ACC112 (cell line): ENCODE measurements at regions not wholly inside any gene's neighbourhood (a gene's known extent, or its start where the extent isn't known, plus 50 kb on each side); places are given as distances from the start of the nearest gene placed in this dataset.

ENCODE experiments used
- H2AFZ ChIP-seq: fragments of 200-600 bp; sonication (generic); one replicate; pipeline ENCODE4 v1.6.0; 2017; ENCODE audit warnings: antibody characterized with exemption, low read length; ENCODE audit not compliant: unreplicated experiment
- H3K27ac ChIP-seq: fragments of 200-600 bp; sonication (generic); 2 replicates; pipeline ENCODE4 v1.5.1; 2014; ENCODE audit warnings: low read depth, mild to moderate bottlenecking, antibody characterized with exemption, low read length, moderate library complexity
- H3K27me3 ChIP-seq: fragments of 200-600 bp; sonication (generic); 2 replicates; pipeline ENCODE4 v1.6.1; 2014; ENCODE audit warnings: mild to moderate bottlenecking, antibody characterized with exemption, low read length, moderate library complexity, mixed read lengths; ENCODE audit not compliant: insufficient read depth
- H3K36me3 ChIP-seq: fragments of 200-600 bp; sonication (generic); 2 replicates; pipeline ENCODE4 v1.6.1; 2016; ENCODE audit warnings: mild to moderate bottlenecking, antibody characterized with exemption, low read length, moderate library complexity, mixed read lengths; ENCODE audit not compliant: insufficient read depth
- H3K4me1 ChIP-seq: fragments of 200-600 bp; sonication (generic); one replicate; pipeline ENCODE4 v1.6.1; 2016; ENCODE audit warnings: low read length, mixed read lengths; ENCODE audit not compliant: insufficient read depth, unreplicated experiment, control insufficient read depth
- H3K4me3 ChIP-seq: fragments of 200-600 bp; sonication (generic); 2 replicates; pipeline ENCODE4 v1.5.1; 2014; ENCODE audit warnings: mild to moderate bottlenecking, low read depth, low read length
- H3K79me2 ChIP-seq: fragments of 200-600 bp; sonication (generic); one replicate; pipeline ENCODE4 v1.6.0; 2016; ENCODE audit warnings: low read length; ENCODE audit not compliant: control insufficient read depth, unreplicated experiment, insufficient read depth

- H3K27me3 ChIP-seq = no peaks in the 10 kb centered on the region
- H3K36me3 ChIP-seq = no peaks in the 10 kb centered on the region
- peaks cover 7% of the 10 kb centered on the region for H3K4me1 ChIP-seq
- peak overlapping the region; percentile 95 for H2AFZ ChIP-seq
- no peaks in the 10 kb centered on the region for H3K79me2 ChIP-seq
- H3K4me3 ChIP-seq = no peak overlapping the region
- peak overlapping the region; percentile 85 for H3K27ac ChIP-seq
Observed at GRCh38 chr3:106114220-106114619, 245.4 kb upstream of the CBLB start.

GRCh38 chr3:106114848-106115247 is 246.0 kb upstream of the CBLB start:
- peaks cover 13% of the 10 kb centered on the region for H3K4me1 ChIP-seq
- no peak overlapping the region for H3K4me3 ChIP-seq
- H3K27me3 ChIP-seq = no peaks in the 10 kb centered on the region
- H2AFZ ChIP-seq = no peak overlapping the region
- H3K27ac ChIP-seq = peak overlapping the region; percentile 85
- H3K36me3 ChIP-seq = no peaks in the 10 kb centered on the region
- no peaks in the 10 kb centered on the region for H3K79me2 ChIP-seq

DNA sequence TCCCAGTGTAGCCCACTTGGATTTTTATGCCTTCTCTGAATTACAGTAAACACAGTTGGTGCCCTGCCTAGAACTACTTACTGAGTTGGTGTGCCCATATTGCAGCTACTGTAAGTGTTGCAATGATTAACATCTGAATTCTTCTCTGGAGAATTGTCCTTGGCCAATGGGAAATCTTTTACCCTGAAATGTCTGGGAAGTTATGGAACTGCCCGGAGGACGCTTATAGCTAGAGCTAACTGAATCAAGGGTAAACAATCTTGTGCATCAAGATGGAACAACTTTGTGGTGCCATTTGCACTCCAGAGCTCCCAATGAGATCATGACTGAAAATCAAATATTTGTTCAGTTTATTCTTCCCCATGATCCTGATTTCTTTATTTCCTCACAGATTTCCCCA is 246.7 kb upstream of the CBLB start:
- H3K27ac ChIP-seq = peak overlapping the region; percentile 85
- no peaks in the 10 kb centered on the region for H3K27me3 ChIP-seq
- peaks cover 20% of the 10 kb centered on the region for H3K4me1 ChIP-seq

DNA sequence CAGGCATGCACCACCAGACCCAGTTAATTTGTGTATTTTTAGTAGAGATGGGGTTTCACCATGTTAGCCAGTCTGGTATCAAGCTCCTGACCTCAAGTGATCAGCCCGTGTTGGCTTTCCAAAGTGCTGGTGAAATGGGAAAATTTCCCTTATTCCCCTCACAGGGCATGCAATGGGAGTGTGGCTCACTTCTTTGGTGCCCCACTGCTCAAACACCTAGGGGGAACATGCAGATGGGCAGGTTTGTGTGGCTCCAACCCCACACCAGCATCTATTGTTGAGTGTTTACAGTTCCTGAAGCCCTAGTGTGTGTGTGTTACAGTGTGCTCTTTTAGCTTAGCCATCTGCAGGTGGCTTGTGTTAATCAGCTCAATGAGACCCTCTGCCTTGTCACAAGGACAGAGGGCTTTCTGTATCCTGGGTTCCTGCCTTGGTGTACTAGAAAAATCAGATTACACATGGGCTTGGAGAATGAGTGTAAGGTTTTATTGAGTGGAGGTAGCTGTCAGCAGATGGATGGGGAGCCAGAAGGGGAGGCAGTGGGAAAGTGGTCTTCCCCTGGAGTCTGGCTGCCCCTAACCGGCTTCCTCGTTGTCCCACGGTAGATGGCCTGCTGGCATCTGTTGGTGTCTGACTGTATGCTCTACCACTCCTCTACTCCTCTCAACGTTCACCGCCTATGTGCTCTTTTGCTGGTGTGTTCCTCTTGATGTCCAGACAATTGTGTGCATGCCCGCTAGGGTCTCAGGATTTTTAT is 248.1 kb upstream of the CBLB start:
- peaks cover 29% of the 10 kb centered on the region for H3K4me1 ChIP-seq
- H3K36me3 ChIP-seq = no peaks in the 10 kb centered on the region
- no peaks in the 10 kb centered on the region for H3K27me3 ChIP-seq
- H3K79me2 ChIP-seq = no peaks in the 10 kb centered on the region
- no peak overlapping the region for H2AFZ ChIP-seq
- H3K27ac ChIP-seq = no peak overlapping the region
- H3K4me3 ChIP-seq = no peak overlapping the region

More for the DNA sequence above, 246.7 kb upstream of the CBLB start:
- no peak overlapping the region for H2AFZ ChIP-seq
- H3K4me3 ChIP-seq = no peak overlapping the region
- no peaks in the 10 kb centered on the region for H3K79me2 ChIP-seq
- H3K36me3 ChIP-seq = no peaks in the 10 kb centered on the region

- Histone ChIP-seq H3K4me1 (peaks cover 29% of the 10 kb centered on the region), H2AFZ (no peak overlapping the region), H3K27ac (no peak overlapping the region)
Observed at GRCh38 chr3:106117490-106117858, 248.7 kb upstream of the CBLB start.

GRCh38 chr3:106119614-106120082 is 250.8 kb upstream of the CBLB start:
- no peaks in the 10 kb centered on the region for H3K79me2 ChIP-seq
- H3K4me1 ChIP-seq = peaks cover 23% of the 10 kb centered on the region
- H2AFZ ChIP-seq = peak overlapping the region; percentile 28
- no peaks in the 10 kb centered on the region for H3K36me3 ChIP-seq
- H3K27ac ChIP-seq = peak overlapping the region; percentile 78
- H3K4me3 ChIP-seq = no peak overlapping the region
- H3K27me3 ChIP-seq = no peaks in the 10 kb centered on the region

More at GRCh38 chr3:106117490-106117858, 248.7 kb upstream of the CBLB start:
- H3K36me3 ChIP-seq = no peaks in the 10 kb centered on the region
- no peak overlapping the region for H3K4me3 ChIP-seq
- H3K27me3 ChIP-seq = no peaks in the 10 kb centered on the region
- no peaks in the 10 kb centered on the region for H3K79me2 ChIP-seq

- H3K27ac ChIP-seq = peak overlapping the region; percentile 78
Observed at GRCh38 chr3:106120356-106120755, 251.5 kb upstream of the CBLB start.

GRCh38 chr3:106121491-106122289 is 252.9 kb upstream of the CBLB start:
- Histone ChIP-seq H2AFZ (no peak overlapping the region), H3K4me1 (peaks cover 35% of the 10 kb centered on the region), H3K79me2 (no peaks in the 10 kb centered on the region), H3K4me3 (no peak overlapping the region), H3K27ac (no peak overlapping the region), H3K27me3 (no peaks in the 10 kb centered on the region), H3K36me3 (no peaks in the 10 kb centered on the region)

More at GRCh38 chr3:106120356-106120755, 251.5 kb upstream of the CBLB start:
- Histone ChIP-seq H3K4me1 (peaks cover 23% of the 10 kb centered on the region), H3K27me3 (no peaks in the 10 kb centered on the region), H3K79me2 (no peaks in the 10 kb centered on the region), H3K4me3 (peak overlapping the region; percentile 17; the same call in 1 of the 2 replicates), H3K36me3 (no peaks in the 10 kb centered on the region), H2AFZ (no peak overlapping the region)

DNA sequence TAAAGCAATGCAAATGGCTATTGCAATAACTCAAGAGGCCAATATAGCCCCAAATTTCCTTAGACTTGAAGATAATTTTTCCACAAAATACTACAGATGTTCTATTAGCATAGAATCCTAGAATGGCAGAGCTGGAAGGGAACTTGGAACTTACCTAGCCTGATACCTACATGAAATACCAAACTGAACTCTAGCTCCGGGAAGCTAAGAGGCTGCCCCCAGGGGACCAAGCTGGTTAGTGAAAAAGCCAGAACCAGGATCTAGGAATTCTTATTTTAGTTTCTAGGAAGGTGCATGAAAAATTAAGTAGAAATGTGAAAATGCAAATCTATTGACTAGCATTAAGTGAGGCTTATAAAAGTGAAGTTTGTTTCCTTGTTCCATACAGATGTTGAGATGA is 256.0 kb upstream of the CBLB start:
- H3K4me3 ChIP-seq = no peak overlapping the region
- peak overlapping the region; percentile 11 for H2AFZ ChIP-seq
- H3K4me1 ChIP-seq = peaks cover 35% of the 10 kb centered on the region
- no peaks in the 10 kb centered on the region for H3K27me3 ChIP-seq
- H3K79me2 ChIP-seq = no peaks in the 10 kb centered on the region
- no peaks in the 10 kb centered on the region for H3K36me3 ChIP-seq
- no peak overlapping the region for H3K27ac ChIP-seq

DNA sequence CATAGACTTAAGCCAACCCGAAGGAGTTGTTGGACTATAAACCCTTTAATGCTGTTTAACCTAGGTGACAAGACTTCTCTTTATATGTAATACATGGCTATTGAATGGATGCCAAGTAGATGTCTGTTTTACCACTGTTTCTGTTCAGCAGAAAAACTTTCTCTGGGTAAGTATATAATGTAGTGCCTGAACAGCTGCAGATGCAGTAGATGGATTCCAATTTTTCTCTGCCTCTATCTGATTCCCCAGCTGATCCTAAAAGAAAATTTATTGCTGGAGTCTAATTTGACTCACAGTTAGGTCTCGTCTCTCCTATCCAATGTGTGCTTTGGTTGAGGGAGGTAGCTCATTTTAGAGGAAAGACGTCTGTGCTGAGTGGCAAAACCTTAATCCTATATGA is 256.5 kb upstream of the CBLB start:
- H3K79me2 ChIP-seq = no peaks in the 10 kb centered on the region
- no peak overlapping the region for H3K27ac ChIP-seq
- no peaks in the 10 kb centered on the region for H3K36me3 ChIP-seq
- H3K4me1 ChIP-seq = peaks cover 35% of the 10 kb centered on the region
- no peak overlapping the region for H3K4me3 ChIP-seq
- no peak overlapping the region for H2AFZ ChIP-seq
- H3K27me3 ChIP-seq = no peaks in the 10 kb centered on the region
